ENCODE measurements at regions not wholly inside any gene's neighbourhood (a gene's known extent, or its start where the extent isn't known, plus 50 kb on each side); places are given as distances from the start of the nearest gene placed in this dataset.
"Not testable (repeated sequence)": the region's sequence is repeated elsewhere in the genome, so short reads cannot be mapped to it uniquely, and the experiment has no call there.

GRCh38 chr2:194385376-194385775, 1271.7 kb upstream of the SLC39A10 start:
- DNase-seq (ENCODE audit: low read depth in 2 of 2), result no peak

DNA sequence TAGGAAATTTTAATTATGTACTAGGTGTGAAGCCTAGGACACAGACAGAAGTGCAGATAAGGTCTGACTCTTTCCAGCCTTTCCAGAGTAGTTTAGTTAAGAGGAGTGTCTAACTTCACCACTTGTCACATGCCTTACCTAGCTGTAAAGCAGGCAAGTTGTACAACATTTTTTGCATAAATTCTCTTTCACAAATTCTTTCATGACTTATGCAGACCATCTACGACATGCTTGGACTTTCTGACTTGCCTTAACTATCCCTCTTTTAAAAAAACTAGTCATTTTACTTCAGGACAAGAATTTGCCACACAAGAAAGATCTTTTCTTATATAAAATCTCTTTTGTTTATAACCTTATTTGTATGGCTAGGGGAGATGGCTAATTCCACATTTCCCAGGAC, 1273.6 kb upstream of the SLC39A10 start:
- no peak for DNase-seq (ENCODE audit: low read depth in 2 of 2)

GRCh38 chr2:194382221-194382620, 1274.8 kb upstream of the SLC39A10 start:
- no peak for DNase-seq (ENCODE audit: low read depth in 2 of 2)

- DNase-seq (ENCODE audit: low read depth in 2 of 2), result no peak
These were observed 1277.0 kb upstream of the SLC39A10 start for GRCh38 chr2:194380011-194380410.

GRCh38 chr2:194367390-194367789, 1289.6 kb upstream of the SLC39A10 start:
- DNase-seq (ENCODE audit: low read depth in 2 of 2), result not testable (repeated sequence)

DNA sequence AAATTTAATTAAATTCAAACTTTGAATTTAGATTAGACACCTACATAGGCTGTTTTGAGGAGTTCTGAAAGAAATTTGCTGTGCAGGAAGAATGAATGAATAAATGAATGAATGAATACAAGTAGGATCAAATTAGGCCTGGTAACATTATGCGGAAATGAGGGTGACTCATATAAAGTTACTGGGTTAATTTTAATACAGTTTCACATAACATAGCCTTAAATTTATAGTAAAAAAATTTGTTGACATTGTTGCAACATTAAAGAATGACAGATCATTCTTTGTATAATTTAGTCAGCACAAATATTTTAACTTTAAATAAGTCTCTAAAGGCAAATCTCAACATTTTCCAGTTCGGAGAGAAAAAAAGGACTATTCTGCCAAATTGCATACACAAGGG, 1293.1 kb upstream of the SLC39A10 start:
- no peak for DNase-seq (ENCODE audit: low read depth in 2 of 2)

DNA sequence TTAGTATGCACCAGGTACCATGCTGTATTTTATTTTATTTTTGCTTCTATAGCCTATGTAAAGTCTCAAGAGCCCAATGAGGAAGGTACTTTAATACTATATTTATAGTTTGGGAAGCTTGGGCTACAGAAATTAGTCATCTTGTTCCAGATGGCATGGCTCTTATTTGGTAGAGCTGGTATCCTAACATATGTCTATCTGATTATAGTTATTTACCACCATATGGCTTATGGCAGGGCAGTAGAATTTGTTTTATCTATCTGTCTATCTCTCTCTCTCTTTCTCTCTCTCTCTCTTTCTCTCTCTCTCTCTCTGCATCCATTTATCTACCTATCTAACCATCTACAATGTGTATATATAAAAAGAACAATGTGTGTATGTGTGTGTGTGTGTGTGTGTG, 1293.7 kb upstream of the SLC39A10 start:
- DNase-seq (ENCODE audit: low read depth in 2 of 2), result no peak

- no peak for DNase-seq (ENCODE audit: low read depth in 2 of 2)
These were observed 1304.5 kb upstream of the SLC39A10 start for GRCh38 chr2:194352505-194352904.

GRCh38 chr2:194346193-194346592, 1310.8 kb upstream of the SLC39A10 start:
- DNase-seq (ENCODE audit: low read depth in 2 of 2), result no peak

GRCh38 chr2:194345347-194345746, 1311.7 kb upstream of the SLC39A10 start:
- DNase-seq (ENCODE audit: low read depth in 2 of 2), result no peak

DNA sequence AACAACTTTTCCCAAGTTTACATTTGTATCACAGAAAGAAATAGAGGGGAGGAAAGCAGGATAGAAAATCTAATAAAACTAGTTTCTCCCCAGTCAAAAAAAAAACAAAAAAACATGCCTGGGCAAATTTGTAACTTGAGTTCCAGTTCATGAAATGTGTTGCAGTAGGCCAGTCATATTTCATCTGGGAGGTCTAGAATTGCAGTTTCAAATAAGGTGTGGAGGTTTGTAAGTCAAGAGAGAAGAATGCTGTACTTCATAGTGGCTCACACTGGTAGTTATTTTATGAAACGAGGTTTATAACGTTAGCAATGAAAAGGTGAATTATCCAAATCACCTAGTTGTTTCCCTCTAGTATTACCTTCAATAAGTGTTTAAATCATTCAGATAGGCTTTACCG, 1313.9 kb upstream of the SLC39A10 start:
- no peak for DNase-seq (ENCODE audit: low read depth in 2 of 2)

DNA sequence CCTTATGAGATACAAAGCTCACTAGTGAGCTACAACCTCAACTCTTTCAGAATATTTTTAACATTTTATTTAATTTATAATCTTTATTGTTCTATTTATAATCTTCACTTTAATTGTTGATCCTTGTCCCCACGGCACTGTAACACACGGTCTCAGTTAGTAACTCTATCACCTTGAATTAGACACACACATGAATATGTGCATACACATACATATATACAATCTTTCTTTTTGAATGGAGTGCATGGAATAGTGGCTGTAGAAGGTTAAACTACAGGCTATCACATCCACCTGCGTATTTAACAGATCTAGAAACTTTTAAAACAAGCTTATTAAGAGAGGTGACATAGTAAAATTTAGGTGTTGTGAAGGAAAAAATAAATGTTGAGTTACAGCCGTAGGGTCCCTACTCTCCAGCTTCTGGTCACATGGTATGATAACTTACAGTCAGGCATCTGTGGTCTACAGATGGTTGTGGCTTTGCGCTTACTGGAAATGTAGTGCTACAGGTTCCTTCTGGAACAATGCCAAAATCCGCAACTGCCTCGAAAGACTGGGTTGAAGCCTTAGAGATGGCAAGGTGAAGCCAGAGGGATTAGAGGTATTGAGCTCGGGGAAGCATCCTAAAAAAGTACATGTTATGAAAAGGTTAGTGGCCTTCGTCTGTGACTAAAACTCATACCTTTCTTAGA, 1324.1 kb upstream of the SLC39A10 start:
- no peak for DNase-seq (ENCODE audit: low read depth in 2 of 2)

DNA sequence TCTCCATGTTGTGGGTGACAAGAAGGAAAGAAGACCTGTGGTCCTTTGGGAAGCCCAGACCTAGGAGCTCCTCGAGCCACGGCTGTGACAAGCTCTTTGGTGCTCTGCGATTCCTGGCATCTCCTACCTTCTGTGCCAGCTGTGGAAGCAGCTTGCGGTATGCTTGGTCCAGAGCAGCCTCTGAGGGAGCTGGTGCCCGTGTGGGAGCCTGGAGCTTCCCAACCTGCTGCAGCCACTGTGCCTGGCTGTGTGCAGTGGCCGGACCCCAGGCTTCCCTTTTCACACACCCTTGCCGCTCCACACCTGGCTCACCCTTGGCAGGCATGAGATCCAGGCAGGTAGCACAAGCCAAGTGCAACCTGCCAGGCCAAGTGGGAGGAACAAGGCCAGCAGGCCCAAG, 1328.6 kb upstream of the SLC39A10 start:
- no peak for DNase-seq (ENCODE audit: low read depth in 2 of 2)

- DNase-seq (ENCODE audit: low read depth in 2 of 2), result no peak
These were observed 1329.7 kb upstream of the SLC39A10 start for GRCh38 chr2:194327196-194327888.

GRCh38 chr2:194323740-194324139, 1333.3 kb upstream of the SLC39A10 start:
- DNase-seq (ENCODE audit: low read depth in 2 of 2), result no peak

DNA sequence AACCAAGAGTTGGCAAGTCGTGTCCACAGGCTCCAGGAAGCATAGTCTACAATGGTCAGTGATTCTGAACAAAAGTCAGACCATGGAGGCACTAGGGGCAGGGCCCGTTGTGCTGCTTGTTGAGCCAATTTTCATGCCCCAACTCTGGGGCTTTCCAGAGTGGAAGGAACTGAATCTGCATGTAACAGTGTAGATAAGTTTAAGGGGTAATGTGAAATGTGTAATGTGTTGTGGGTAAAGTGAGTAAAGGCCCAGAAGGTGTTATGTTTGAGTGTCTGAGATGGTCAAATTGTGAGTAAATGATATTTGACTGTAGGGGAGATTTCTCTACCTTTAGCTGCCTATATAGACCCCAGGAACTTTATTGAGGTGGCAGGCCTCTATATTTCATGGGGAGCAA, 1336.5 kb upstream of the SLC39A10 start:
- no peak for DNase-seq (ENCODE audit: low read depth in 2 of 2)

DNA sequence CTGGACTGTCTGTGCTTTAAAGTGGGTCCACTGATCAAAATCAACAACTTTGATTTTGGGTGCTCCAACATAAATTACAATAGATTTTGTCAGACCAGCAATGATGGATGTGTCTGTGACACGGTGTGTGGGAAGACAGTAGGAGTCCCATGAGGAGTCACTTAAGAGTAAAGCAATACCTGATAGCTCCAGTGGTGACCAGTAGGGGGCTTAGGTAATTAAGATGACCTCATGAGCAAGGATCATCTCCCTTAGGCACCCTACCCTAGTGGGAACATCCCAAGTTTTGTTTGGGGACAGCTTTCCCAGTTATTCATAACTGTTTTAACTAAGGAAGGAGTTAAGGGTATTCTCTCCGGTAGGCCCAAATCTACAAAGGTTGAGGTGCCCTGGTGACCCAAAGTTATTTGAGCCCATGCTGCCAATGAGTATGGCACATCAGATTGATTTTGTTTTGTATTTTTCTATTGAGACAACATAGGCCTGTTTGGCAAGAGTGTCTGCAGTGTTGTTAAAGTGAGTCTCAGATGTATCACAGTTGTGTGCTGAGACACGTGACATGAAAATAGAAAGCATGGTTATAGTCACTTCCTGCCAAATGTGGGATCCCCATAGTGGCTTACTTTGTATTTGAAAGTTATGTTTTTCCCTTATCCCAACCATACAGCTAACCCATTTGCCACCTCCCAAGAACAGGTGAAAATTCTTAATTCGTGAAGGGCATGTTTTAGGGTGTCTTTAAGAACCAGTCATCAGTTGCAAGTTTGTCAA, 1337.6 kb upstream of the SLC39A10 start:
- no peak for DNase-seq (ENCODE audit: low read depth in 2 of 2)

DNA sequence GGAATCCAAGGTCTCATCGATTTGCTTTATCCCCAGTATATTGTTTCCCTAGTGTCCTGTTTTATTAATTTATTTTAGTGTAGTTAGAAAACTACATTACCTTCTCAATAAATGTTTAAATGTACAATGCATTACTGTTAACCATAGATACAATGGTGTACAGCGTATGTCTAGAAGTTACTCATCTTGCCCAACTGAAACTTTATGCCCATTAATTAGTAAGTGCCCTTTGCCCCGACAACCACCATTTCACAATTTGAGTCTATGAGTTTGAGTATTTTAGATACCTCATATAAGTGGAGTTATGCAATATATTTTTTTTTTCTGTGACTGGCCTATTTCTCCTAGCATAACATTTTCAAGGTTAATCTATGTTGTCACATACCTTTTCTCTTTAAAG, 1343.0 kb upstream of the SLC39A10 start:
- DNase-seq (ENCODE audit: low read depth in 2 of 2), result no peak

DNA sequence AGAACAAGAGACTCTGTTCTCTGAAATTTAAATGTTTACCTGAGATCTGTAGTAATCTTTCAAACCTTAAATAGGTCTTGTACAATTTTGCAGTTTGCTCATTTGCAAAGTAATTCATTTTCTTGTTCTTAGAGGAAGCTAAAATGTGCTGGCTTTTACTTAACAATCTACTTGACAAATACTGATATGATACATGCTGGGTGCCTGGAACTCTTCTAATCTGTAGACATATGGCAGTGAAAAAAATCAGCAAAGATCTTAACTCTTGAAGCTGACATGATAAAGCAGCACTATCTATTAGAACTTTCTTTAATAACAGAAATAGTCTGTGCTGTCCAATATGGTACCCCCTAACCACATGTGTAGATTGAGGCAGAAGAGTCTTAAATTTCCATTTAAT, 1352.8 kb upstream of the SLC39A10 start:
- no peak for DNase-seq (ENCODE audit: low read depth in 2 of 2)

- no peak for DNase-seq (ENCODE audit: low read depth in 2 of 2)
These were observed 1355.1 kb upstream of the SLC39A10 start for GRCh38 chr2:194301946-194302345.

GRCh38 chr2:194294156-194294555, 1362.9 kb upstream of the SLC39A10 start:
- no peak for DNase-seq (ENCODE audit: low read depth in 2 of 2)

GRCh38 chr2:194291104-194291503, 1365.9 kb upstream of the SLC39A10 start:
- no peak for DNase-seq (ENCODE audit: low read depth in 2 of 2)
